Endothelial cell of umbilical vein (primary cell): ENCODE measurements at regions not wholly inside any gene's neighbourhood (a gene's known extent, or its start where the extent isn't known, plus 50 kb on each side); places are given as distances from the start of the nearest gene placed in this dataset.
A peak's percentile ranks its signal among the peaks of the same experiment; 100 is the strongest.

Experiments
- BruUV-seq: library from RNA; stranded (reverse); fragments of 400-500 nt; replicated peaks from 2 replicates; lab custom pipeline; 2021; lab: Mats Ljungman, UMichigan
- CTCF ChIA-PET: fragments of 300-600, 350-600 bp; sonication (Branson Sonifier 250); formaldehyde crosslinking; loops from one replicate; lab custom pipeline; 2021; ENCODE audit warnings: antibody characterized with exemption, inconsistent platforms; lab: Charles Lee
- POLR2A ChIA-PET: fragments of 300-600, 350-600 bp; sonication (Branson Sonifier 250); formaldehyde crosslinking; loops from one replicate; lab custom pipeline; 2021; ENCODE audit warnings: antibody characterized with exemption, inconsistent platforms; lab: Charles Lee
- DNase-seq: peaks from one replicate; pipeline ENCODE4 v3.0.0-alpha.2; 2011; ENCODE audit warnings: low read depth, low spot score
- FAIRE-seq: peaks from 2 replicates; lab custom pipeline; 2011; peaks lifted over from hg19 to GRCh38; lab: Jason Lieb, UNC
- H2AFZ ChIP-seq: 2 replicates; pipeline ENCODE4 v1.6.0; 2012; ENCODE audit warnings: low read depth, low read length, control low read depth, inconsistent platforms
- H3K27ac ChIP-seq: 2 replicates; pipeline ENCODE4 v1.5.1; 2011; ENCODE audit warnings: low read depth, mild to moderate bottlenecking, control low read depth, low read length, moderate library complexity; ENCODE audit not compliant: insufficient read depth
- H3K27me3 ChIP-seq, 2 experiments: 2 replicates each; pipeline versions ENCODE4 v1.6.0 to v1.6.1; 2011; ENCODE audit warnings: low read length in 2 of 2, mixed read lengths in 1 of 2; ENCODE audit not compliant: control insufficient read depth in 2 of 2, insufficient read depth in 2 of 2
- H3K36me3 ChIP-seq, 2 experiments: 2 replicates in 1 of 2; 3 replicates in 1 of 2; pipeline ENCODE4 v1.5.1; 2011; ENCODE audit warnings: low read length in 2 of 2, mild to moderate bottlenecking in 1 of 2, moderate library complexity in 1 of 2; ENCODE audit not compliant: control insufficient read depth in 2 of 2, insufficient read depth in 2 of 2; ENCODE audit errors: extremely low read depth in 1 of 2
- H3K4me1 ChIP-seq: 3 replicates; pipeline ENCODE4 v1.5.1; 2011; ENCODE audit warnings: mild to moderate bottlenecking, low read length; ENCODE audit not compliant: control insufficient read depth, insufficient read depth; ENCODE audit errors: extremely low read depth
- H3K4me2 ChIP-seq: 2 replicates; pipeline ENCODE4 v1.6.1; 2011; ENCODE audit warnings: low read length, control low read depth, mixed read lengths; ENCODE audit not compliant: insufficient read depth
- H3K4me3 ChIP-seq, 3 experiments: fragments of 200-600 bp in 1 of 3; sonication (generic), shearing (Covaris generic) in 1 of 3; replicated peaks in 1 of 3; 2 replicates each; pipeline ENCODE4 v1.5.1; 2011 to 2016; ENCODE audit warnings: control low read depth in 3 of 3, low read length in 3 of 3, mild to moderate bottlenecking in 2 of 3, inconsistent platforms in 1 of 3, low read depth in 1 of 3, moderate library complexity in 1 of 3; ENCODE audit not compliant: insufficient read depth in 1 of 3
- H3K79me2 ChIP-seq: 2 replicates; pipeline ENCODE4 v1.6.0; 2012; ENCODE audit warnings: low read length, inconsistent platforms; ENCODE audit not compliant: control insufficient read depth, insufficient read depth
- H3K9ac ChIP-seq: replicated peaks from 2 replicates; pipeline ENCODE3; 2011; ENCODE audit warnings: low read length, control low read depth; ENCODE audit not compliant: insufficient read depth; ENCODE audit errors: extremely low read depth
- H3K9me1 ChIP-seq: replicated peaks from 3 replicates; pipeline ENCODE4 v1.6.0; 2011; ENCODE audit warnings: mild to moderate bottlenecking, low read length; ENCODE audit not compliant: control insufficient read depth, insufficient read depth; ENCODE audit errors: extremely low read depth
- H3K9me3 ChIP-seq: replicated peaks from 2 replicates; pipeline ENCODE4 v1.5.1; 2012; ENCODE audit warnings: low read length, inconsistent platforms; ENCODE audit not compliant: control insufficient read depth, insufficient read depth
- H4K20me1 ChIP-seq: replicated peaks from 2 replicates; pipeline ENCODE3; 2011; ENCODE audit warnings: mild to moderate bottlenecking, low read length; ENCODE audit not compliant: control insufficient read depth, insufficient read depth; ENCODE audit errors: extremely low read depth
- CTCF ChIP-seq, 2 donors: IDR thresholded peaks; 1 replicate in 1 of 2; 2 replicates in 1 of 2; pipeline ENCODE4 v1.5.1; 2011; ENCODE audit warnings: low read length in 2 of 2, mild to moderate bottlenecking in 2 of 2, moderate library complexity in 2 of 2, control low read depth in 1 of 2, inconsistent platforms in 1 of 2, low read depth in 1 of 2; ENCODE audit not compliant: insufficient read depth in 1 of 2; ENCODE audit errors: extremely low read depth in 1 of 2
- EZH2 ChIP-seq: IDR thresholded peaks from 2 replicates; pipeline ENCODE4 v1.6.1; 2012; ENCODE audit warnings: borderline replicate concordance, low read depth, mild to moderate bottlenecking, moderate library complexity, low read length, inconsistent platforms; ENCODE audit not compliant: severe bottlenecking
- FOS ChIP-seq: IDR thresholded peaks from 2 replicates; pipeline ENCODE4 v1.6.1; 2011; ENCODE audit warnings: mild to moderate bottlenecking, low read length, moderate library complexity, borderline replicate concordance; ENCODE audit not compliant: insufficient read depth
- GATA2 ChIP-seq: IDR thresholded peaks from 2 replicates; pipeline ENCODE4 v1.7.0; 2011; ENCODE audit warnings: low read depth, mild to moderate bottlenecking, moderate library complexity, mixed read lengths, low read length; ENCODE audit not compliant: insufficient read length, insufficient read depth
- JUN ChIP-seq: IDR thresholded peaks from 2 replicates; pipeline ENCODE4 v1.6.1; 2011; ENCODE audit warnings: borderline replicate concordance, low read depth; ENCODE audit not compliant: insufficient read length, insufficient read depth
- MAX ChIP-seq: IDR thresholded peaks from 2 replicates; pipeline ENCODE4 v1.6.1; 2011; ENCODE audit not compliant: insufficient read depth, insufficient read length
- MYC ChIP-seq: IDR thresholded peaks from one replicate; pipeline ENCODE4 v1.6.1; 2011; ENCODE audit warnings: mild to moderate bottlenecking, low read depth, low read length
- POLR2A ChIP-seq: IDR thresholded peaks from 2 replicates; pipeline ENCODE4 v1.6.1; 2012; ENCODE audit warnings: low read depth, mild to moderate bottlenecking, control low read depth, low read length
- POLR2AphosphoS5 ChIP-seq: IDR thresholded peaks from 2 replicates; pipeline ENCODE4 v1.6.1; 2012; ENCODE audit warnings: low read depth, mild to moderate bottlenecking, control low read depth, low read length, moderate library complexity; ENCODE audit not compliant: insufficient read depth
- dilution Hi-C: fragments of 300-500 bp; cut with MboI; formaldehyde crosslinking; loops from one replicate; pipeline ENCODE4 v1.15.0; 2019; ENCODE audit warnings: low sequenced_read_pairs; ENCODE audit not compliant: extremely low pct_ligation_motif_present
- intact Hi-C: fragments of 100-400 bp; cut with micrococcal nuclease; formaldehyde crosslinking; loops from one replicate; pipeline ENCODE4 v1.10.0; 2022

GRCh38 chr6:24991810-24992467 is 56.2 kb upstream of the RIPOR2 start:
- Histone ChIP-seq H3K4me1 (no peaks in the 10 kb centered on the region), H3K79me2 (no peaks in the 10 kb centered on the region), H4K20me1 (no peaks in the 10 kb centered on the region), H3K36me3 (no peaks in the 10 kb centered on the region), H2AFZ (no peak overlapping the region), H3K27me3 (no peaks in the 10 kb centered on the region), H3K4me2 (no peak overlapping the region), H3K9me1 (no peaks in the 10 kb centered on the region), H3K4me3 (no peak overlapping the region), H3K9me3 (no peaks in the 10 kb centered on the region), H3K9ac (no peak overlapping the region), H3K27ac (no peak overlapping the region)
- no TSS peak for BruUV-seq
- dilution Hi-C loops (no loop called here), intact Hi-C loops (loop anchor here (1.0 kb wide), 1 partner anchor 136 kb away; no protein-coding TSS in a partner anchor)
- FAIRE-seq = peak; percentile 88
- peak; percentile 28 for DNase-seq
- CTCF ChIA-PET = interaction anchor here (0.7 to 4.4 kb wide), 23 partner anchors 12 to 466 kb away, joined by 3 to 51 read pairs (median 5); partner anchors contain the start of gene RIPOR2
- POLR2A ChIA-PET = no interaction called here
- TF ChIP-seq JUN (no peak), MYC (no peak), CTCF (IDR thresholded peaks at IDR 0.05; ENCODE audit: extremely low read depth in 1 of 2, insufficient read depth in 1 of 2, low read depth in 1 of 2, low read length in 2 of 2) (peak; percentile 55 to 66)

GRCh38 chr6:24994812-24995211 is 59.1 kb upstream of the RIPOR2 start:
- no peaks in the 10 kb centered on the region for H3K4me1 ChIP-seq
- ChIA-PET CTCF (interaction anchor here (0.8 to 1.5 kb wide), 3 partner anchors 23 to 139 kb away, joined by 4 to 6 read pairs (median 5); no protein-coding TSS in a partner anchor), POLR2A (no interaction called here)
- no peak overlapping the region for H3K4me3 ChIP-seq
- no peaks in the 10 kb centered on the region for H3K79me2 ChIP-seq
- TF ChIP-seq GATA2 (no peak), MAX (no peak), POLR2AphosphoS5 (no peak), MYC (no peak), EZH2 (no peak), CTCF (IDR thresholded peaks at IDR 0.05; ENCODE audit: extremely low read depth in 1 of 2, insufficient read depth in 1 of 2, low read depth in 1 of 2, low read length in 2 of 2) (no peak), POLR2A (no peak), FOS (no peak), JUN (no peak)
- FAIRE-seq = no peak
- no peak overlapping the region for H3K9ac ChIP-seq
- no peak overlapping the region for H2AFZ ChIP-seq
- no peak overlapping the region for H3K27ac ChIP-seq
- H3K9me3 ChIP-seq = no peaks in the 10 kb centered on the region
- H3K36me3 ChIP-seq = no peaks in the 10 kb centered on the region
- H4K20me1 ChIP-seq = no peaks in the 10 kb centered on the region
- BruUV-seq = no TSS peak
- no peak overlapping the region for H3K4me2 ChIP-seq
- no peaks in the 10 kb centered on the region for H3K9me1 ChIP-seq
- no peak for DNase-seq
- intact Hi-C loops (no loop called here), dilution Hi-C loops (no loop called here)
- no peaks in the 10 kb centered on the region for H3K27me3 ChIP-seq
